ENCODE measurements at regions not wholly inside any gene's neighbourhood (a gene's known extent, or its start where the extent isn't known, plus 50 kb on each side); places are given as distances from the start of the nearest gene placed in this dataset.
A peak's percentile ranks its signal among the peaks of the same experiment; 100 is the strongest.

DNA sequence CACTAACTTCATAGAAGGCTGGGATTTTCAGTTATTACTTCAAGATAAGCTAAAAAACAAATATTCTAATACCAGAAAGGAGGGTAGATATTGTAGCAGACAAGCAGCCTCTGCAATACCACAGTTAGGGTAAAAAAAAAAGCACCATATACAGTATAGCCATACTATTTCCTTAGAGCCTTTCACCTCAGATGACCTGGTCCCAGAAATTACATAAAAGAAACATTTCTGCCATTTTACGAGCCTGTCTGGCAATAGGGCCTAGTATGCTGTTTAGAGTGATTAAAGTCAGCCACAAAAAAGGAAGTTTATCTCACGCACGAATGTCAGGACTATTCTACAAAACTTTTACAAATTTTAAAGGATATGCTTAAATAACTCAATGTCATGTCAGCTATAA lies 1016.6 kb downstream of the PLOD2 start:
- no peak for DNase-seq (ENCODE audit: low read depth in 2 of 2)

DNA sequence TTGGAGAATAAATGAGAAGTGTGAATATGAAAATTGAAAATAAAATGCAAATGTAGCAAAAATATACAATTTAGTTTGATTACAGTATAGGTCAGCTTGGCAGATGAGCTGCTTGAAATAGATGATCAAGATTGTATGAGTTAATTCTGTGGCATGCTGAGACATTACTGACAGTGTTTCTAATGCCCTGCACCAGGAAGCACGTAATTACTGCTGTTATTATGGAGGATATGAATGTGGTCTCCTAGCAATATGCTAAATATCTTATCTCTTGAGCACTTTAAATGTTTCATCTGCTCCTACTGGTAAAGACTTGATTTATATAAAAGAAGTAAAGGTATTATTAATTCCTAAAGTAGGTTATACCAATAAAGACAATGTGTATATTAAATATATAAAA lies 1015.5 kb downstream of the PLOD2 start:
- DNase-seq (ENCODE audit: low read depth in 2 of 2): no peak

DNA sequence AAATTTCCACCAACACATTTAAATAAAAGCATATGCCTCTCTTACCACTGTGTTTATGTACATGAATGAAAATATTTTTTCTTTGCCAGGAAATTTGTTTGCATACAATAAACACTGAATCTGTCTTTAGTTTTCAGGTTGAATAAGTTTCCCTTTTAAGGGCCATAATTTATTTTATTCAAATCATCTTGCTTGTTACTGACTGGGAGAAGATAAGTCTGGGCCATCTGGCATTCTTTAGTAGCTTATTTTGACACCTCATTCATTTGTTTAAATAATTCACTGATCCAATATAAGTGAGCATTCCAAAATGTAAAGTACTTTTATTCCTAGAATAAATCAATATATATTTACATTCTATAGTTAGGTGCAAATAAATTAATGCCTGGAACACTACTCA lies 1001.3 kb downstream of the PLOD2 start:
- DNase-seq (ENCODE audit: low read depth in 2 of 2): no peak

DNA sequence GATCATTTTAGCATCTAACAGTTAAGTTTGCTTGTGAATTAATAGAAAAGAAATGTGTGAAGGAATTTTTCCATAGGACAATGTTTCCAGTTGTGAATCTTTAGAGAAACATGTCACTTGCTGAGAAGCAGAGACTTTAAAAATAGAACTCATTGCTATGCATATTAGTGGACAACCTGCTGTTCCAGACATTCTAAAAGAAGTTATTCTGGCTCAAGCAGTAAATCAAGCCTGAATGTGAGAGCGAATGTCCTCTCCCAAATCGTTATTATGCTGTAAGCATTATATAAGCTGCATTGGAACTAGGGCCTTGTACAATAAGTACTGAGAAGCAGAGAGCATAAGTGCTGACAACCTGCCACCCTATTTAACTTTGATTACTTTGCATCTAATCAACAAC lies 990.9 kb downstream of the PLOD2 start:
- no peak for DNase-seq (ENCODE audit: low read depth in 2 of 2)

DNA sequence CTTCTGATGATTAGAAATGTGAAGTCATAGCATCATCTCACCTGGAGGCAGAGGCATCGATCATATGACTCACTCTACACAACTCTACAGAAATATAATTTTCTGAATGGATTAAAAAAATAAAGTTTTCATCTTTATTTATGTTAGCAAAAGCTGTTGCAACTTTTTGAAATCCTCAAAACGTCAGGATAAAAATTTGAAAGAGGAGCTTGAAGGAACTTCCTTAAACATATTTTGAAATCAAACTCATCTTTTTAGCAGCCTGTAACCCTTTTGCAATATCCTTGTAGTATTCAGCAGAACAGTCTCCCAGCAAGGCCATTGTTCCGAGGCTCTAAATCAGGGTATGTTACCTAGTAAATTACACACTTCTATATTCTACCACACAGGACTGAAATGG lies 985.4 kb downstream of the PLOD2 start:
- no peak for DNase-seq (ENCODE audit: low read depth in 2 of 2)

DNA sequence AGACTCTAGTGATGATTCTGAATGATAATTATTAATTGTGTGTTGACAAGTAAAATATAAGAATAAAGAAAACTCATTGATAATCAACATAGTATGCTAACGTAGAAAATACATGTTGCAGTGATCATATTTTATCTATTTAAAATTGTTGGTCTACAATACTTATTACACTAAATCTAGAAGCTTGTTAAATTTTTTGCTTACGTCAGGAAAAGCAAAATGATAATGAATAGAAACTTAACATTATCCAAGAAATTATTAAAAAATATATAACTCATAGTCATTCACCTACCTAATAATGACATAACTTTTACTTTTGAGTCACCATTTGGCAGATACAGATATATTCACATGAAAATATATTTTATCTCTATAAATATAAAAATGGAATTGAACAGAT lies 984.1 kb downstream of the PLOD2 start:
- no peak for DNase-seq (ENCODE audit: low read depth in 2 of 2)

DNA sequence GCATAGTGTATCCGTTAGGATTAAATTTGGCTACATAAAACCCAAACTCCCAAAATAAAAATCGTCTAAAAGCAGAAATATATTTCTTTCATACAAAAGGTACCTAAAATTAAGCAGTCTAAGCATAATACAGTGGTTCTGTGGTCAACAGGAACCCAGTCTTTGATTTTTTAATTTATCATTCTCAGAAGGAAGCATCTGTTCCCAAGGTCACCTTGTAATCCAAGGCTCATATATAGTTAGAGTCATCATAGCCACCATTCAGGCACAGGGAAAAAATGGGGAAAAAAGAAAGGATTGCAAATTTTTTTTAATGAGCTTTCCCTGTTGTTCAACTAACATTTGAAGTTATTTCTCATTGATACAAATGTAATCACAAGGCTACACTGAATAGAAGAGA lies 983.2 kb downstream of the PLOD2 start:
- no peak for DNase-seq (ENCODE audit: low read depth in 2 of 2)

DNA sequence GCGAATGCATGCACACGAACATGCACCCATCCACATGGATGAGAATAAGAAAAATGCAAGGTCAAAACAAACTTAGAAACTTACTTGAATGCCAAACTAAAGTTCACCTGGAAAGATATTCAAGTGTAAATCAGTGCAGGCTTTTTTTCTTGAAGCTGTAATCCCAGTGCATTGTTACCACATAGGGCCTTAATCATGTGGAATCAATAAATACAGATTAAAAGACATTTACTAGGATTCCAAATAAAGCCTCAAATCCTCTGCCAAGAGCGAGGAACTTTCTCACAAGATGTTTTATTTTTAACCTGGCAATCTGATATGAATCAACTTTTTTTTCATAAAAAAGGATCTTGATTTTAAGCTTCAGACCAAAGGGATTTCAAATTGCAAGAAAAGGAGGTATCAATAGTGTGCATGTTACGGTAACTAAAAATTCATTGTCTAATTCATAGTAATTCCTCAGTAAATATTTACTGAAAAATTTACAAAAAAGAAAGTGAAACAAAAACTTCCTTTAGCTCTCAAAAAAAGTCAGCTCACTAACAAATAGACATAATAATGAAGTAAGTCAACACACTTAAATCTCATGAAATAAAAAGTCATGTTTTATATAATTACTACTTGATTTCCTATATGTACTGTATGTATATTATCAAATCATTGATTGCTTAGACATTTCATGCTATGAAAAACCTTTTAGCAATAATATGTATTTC lies 978.6 kb downstream of the PLOD2 start:
- peak; percentile 10 to 22 for DNase-seq (ENCODE audit: low read depth in 2 of 2)

DNA sequence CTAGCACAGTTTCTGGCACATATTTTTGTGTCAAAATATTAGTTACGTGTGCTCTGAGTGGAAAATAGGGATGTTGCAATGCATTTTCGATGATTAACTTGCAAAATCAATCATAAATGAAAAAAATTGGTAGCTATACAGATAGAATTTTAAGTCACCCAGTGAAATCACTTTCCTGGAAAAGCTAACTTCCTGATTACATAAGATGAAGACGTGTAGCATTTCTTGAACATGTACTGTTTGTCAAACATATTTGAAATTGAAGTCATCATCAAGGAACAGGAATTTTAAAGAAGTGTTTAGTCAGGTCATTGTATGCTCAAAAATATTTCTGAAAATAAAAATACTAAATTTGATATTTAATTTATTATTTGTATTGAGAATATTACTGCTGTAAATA lies 977.7 kb downstream of the PLOD2 start:
- no peak for DNase-seq (ENCODE audit: low read depth in 2 of 2)

DNA sequence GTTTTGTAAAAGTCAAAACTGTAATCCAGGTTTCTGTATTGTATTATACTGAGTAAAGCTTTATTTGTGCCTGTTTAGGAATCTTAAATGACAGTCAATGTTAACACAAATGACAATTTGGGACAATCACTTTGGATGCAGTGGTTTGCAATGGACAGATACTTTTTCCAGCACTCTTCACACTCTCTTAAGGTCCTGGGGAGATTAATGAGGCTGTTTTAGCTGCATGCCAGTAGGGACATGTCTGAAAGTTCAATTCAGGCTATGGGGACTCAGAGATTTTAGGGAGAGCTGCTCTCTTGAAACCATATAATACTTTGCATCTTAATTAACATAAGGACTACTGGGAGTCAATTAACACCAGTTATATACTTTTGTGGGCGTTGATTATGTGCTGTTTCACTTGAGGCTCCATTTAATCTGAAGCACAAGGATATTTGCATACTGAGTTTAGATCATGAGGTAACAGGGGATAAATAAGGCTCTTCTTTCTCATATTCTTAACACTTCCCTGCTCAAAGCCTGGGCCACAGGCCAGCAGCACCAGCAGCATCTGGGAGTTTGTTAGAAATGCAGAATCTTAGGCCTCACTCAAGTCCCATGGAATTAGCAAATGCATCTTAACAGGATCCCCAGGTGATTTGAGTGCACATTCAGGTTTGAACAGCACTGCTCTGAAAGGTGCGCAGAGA lies 972.8 kb downstream of the PLOD2 start:
- DNase-seq (ENCODE audit: low read depth in 2 of 2): no peak

DNA sequence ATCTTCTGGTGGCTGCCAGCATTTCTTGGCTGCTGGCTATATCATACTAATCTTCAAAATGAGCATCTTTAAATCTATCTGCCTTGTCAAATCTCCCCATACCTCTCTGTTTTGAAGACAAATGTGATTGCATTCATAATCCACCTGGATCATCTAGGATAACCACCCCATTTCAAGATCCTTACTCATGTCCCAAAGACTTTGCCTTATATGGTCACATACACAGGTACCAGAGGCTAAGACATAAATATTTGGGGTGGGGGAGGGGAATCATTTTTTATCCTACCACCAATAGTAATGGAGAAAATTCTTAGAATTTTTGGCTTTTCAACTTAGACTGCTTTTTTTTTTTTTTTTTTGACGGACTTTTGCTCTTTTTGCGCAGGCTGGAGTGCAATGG lies 970.8 kb downstream of the PLOD2 start:
- DNase-seq (ENCODE audit: low read depth in 2 of 2): no peak

DNA sequence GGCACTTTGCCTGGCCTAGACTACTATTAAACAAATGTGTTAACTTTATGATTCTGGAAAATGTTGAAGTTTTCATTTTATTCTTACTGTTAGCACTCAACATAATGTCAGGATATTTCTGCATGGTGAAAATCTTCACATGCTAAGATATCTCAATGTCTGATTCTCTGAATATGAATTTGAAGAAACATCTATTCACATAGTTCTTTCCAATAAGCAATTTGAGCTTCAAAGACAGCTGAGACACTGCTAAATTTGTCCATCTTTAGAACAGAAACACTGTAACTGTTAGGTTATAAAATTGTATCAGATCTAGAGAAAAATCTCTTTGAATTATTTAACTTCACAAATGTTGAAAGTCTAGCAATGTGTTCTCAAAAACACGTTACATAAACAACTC lies 970.2 kb downstream of the PLOD2 start:
- DNase-seq (ENCODE audit: low read depth in 2 of 2): no peak

DNA sequence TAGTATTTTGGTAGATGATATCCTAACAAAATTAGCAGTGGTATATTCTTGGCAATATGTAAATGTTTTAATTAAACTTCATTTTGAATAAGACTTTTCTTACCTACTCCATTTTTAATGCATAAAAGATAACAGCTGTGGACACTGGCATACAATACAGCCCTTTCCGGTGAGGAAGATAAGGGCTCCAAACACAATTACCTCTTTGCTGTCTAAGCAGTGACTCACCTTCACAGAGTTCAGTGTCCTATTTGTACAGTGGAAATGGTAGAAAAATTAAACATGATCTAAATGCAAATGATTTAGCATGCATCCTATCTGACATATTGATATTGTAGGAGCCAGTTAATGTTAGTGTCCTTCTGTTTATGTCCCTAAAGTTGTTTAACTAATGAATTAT lies 969.4 kb downstream of the PLOD2 start:
- DNase-seq (ENCODE audit: low read depth in 2 of 2): no peak

DNA sequence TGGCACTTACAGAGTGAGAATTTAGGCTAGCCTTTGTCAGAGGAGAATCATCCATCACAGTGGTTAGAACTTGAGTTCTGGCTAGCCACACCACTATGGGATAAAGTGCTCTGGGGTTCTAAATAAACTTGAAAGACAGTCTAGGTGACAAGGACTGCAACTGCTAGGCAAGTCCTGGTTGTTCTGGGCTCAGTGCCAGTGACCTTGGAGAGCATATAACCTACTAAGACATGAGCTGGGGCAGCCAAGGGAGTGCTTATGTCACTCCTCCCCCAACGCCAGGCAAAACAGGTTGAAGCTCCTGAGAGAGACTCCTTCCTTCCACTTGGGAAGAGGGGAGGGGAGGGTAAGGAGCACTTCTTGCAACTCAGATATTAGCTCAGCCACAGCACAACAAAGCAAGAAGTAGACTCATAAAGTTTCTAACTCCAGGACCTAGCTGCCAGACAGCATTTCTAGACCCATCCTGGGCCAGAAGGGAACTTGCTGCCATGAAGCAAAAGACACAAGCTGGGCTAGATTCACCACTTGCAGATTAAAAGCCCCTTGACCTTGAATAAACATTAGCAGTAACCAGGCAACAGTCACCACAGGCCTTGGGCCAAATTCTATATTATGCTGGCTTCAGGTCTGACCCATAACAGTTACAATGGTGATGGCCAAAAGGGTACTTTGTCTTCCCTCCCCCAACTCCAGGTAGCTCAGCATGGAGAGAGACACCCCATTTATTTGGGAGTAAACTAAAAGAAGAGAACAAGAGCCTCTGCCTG lies 963.7 kb downstream of the PLOD2 start:
- no peak for DNase-seq (ENCODE audit: low read depth in 2 of 2)

DNA sequence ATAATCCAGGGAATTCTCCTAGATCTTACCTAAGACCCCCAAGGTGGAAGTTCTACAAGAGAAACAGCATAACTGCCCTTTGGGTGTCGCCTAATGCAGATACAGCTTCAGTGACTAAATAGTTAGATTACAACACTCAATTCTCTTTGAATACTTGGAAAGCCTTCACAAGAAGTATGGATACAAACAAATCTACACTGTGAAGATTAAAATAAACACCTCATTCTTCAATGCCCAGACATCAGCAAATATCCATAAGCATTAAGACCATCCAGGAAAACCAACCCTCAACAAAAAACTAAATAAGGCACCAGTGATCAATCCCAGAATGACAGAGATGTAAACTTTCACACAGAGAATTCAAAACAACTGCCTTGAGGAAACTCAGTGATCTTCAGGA lies 963.2 kb downstream of the PLOD2 start:
- no peak for DNase-seq (ENCODE audit: low read depth in 2 of 2)

DNA sequence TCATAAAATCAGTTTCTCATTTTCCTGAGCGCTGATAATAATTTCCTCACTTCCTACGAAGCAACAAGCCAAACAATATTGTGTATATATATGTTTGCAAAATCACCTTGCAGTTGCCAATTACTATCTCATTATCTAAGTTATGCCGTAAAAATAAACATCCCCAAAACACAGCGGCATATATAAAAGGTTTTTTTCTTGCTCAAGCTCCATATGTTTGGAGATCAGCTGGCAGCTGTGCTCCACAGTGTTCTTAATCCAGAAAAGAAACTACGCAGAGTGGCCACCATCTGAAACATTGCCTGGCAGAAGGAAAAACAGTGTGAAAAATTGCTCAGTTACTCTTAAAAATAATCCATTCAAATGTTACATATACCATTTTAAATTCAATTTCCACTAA lies 951.4 kb downstream of the PLOD2 start:
- no peak for DNase-seq (ENCODE audit: low read depth in 2 of 2)

DNA sequence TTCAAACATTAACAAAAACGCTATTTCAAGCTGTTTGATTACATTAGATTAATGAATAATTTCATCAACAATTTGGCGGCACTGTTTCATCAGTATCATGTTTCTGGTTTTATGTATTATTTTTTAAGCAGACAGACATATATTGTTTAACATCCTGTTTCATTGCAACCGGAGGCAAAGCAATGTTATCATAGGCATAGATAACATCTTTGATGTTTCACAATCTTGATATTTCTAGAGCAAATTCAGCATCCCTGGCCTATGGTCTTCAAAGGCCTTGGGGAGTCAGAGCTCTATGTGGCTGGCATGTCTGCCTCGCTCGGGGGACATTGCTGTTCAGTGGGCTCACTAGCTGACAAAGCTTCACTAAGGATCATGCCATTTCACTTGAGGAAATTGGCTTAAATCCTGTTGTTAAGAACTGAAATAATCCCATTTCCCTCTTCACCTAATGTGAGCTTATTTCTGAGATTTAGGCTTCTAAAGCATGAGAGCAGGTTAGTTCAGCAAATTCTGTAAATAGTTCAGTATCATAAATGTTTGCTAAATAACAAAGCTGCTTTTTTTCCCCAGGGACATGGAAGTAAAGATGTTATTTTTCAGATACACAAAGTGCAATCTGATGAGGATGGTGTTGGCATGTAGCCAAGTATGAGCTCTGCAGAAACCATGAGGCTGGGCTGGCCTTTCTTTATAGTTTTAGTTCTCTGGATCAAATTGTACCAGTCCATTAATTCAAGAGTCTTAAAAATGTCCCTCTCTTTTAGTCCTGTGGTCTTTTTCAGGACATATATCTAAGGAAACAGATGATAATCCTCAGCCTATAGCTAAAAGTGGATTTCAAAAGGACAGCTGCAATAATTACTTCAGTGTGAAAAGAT lies 941.4 kb downstream of the PLOD2 start:
- DNase-seq (ENCODE audit: low read depth in 2 of 2): no peak

DNA sequence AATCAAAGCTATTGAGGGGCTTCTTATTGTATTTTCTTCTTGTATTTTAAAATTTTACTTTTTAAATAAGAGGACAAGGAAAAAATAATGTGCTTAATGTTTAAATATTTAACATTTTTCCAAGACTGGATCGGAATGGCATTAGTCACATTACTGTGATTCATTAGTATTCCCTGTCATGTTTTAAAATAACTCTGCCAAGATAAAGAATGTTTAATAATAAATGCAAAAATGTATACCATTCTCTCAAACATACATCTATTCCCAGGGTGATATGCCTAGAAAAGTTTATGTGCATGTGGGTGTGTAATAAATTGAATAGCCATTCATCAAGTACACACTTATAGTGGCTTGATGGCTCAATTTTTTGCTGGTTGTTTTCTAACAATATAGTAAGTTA lies 936.1 kb downstream of the PLOD2 start:
- peak in 1 of 2 experiments; percentile 9 for DNase-seq (ENCODE audit: low read depth in 2 of 2)

DNA sequence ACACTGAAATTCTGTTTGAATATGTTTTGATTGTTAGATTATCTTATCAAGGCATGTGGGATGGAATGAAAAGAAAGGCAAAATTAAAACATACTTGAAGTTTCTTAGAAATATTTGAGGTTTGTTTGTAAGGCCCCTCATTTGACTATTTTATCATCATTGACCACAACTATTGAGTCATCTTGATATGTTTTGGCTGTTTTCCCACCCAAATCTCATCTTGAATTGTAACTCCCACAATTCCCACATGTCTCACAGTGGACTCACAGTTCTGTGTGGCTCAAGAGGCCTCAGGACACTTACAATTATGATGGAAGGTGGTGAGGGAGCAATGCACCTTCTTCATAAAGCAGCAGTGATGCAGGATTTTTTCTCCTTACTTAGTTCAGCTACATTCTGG lies 917.1 kb downstream of the PLOD2 start:
- DNase-seq (ENCODE audit: low read depth in 2 of 2): peak; percentile 87 to 89

DNA sequence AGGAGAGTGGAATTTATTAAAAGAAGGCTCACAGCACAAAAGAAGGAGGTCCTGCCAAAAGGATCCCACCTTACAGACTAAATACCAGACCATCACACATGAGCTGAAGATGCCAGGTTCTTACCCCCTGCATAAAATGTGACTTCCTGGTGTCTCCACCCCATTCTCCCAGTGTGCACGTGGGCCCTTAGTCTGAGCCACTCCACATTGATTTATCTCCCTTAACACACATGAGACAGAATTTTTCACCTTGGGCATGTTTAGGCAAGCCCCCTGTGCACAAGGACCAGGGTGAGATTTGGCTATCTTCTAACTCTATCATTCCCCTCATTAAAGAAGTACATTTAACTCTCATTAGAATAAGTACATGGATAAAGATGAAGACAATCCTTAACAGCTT lies 916.7 kb downstream of the PLOD2 start:
- DNase-seq (ENCODE audit: low read depth in 2 of 2): no peak

DNA sequence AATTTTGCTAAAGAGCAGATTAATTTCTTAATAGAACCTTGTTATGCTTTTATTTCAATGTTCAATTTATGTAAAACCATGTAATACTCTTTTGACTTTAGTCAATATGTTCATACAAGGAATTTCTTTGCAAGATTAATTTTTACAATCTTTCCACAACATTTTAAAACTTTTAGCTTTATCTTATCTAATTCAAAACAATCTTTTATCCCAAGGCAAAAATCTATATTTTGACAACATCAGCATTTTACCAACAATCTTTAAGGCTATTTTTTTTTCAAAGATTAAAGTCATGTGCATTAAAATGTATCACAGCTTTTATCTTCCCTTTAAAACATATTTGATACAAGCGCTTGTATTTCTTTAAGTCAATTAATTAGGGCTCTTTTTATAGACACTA lies 914.7 kb downstream of the PLOD2 start:
- no peak for DNase-seq (ENCODE audit: low read depth in 2 of 2)

DNA sequence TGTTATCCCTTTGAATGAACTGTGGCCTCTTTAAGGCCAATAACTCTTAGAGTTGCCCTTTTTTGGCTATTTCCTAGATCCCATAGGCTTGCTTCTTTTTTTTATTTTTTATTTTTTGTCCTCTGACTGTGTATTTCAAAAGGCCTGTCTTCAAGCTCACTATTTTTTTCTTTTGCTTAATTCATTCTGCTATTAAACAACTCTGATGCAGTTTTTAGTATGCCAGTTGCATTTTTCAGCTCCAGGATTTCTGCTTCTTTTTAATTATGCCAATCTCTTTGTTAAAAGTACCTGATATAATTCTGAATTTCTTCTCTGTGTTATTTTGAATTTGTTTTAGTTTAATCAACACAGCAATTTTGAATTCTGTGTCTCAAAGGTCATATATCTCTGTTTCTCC lies 912.1 kb downstream of the PLOD2 start:
- no peak for DNase-seq (ENCODE audit: low read depth in 2 of 2)
